Calu3 (cell line): ENCODE measurements at regions not wholly inside any gene's neighbourhood (a gene's known extent, or its start where the extent isn't known, plus 50 kb on each side); places are given as distances from the start of the nearest gene placed in this dataset.

Source experiments
- BruUV-seq: library from RNA; stranded (reverse); fragments of 400-500 nt; replicated peaks from 2 replicates; lab custom pipeline; 2021; lab: Mats Ljungman, UMichigan
- CTCF ChIA-PET: fragments of 300-600 bp; sonication (Branson Sonifier 250); formaldehyde crosslinking; loops from one replicate; lab custom pipeline; 2022; ENCODE audit warnings: antibody characterized with exemption; lab: Charles Lee
- DNase-seq: peaks from one replicate; pipeline ENCODE4 v3.0.0; 2022
- H3K27ac Mint-ChIP-seq: one replicate; pipeline ENCODE4 v1.8.0; 2022; ENCODE audit warnings: mixed read lengths; ENCODE audit not compliant: unreplicated experiment
- H3K27me3 Mint-ChIP-seq: one replicate; pipeline ENCODE4 v1.8.0; 2022; ENCODE audit warnings: mixed read lengths; ENCODE audit not compliant: unreplicated experiment
- H3K36me3 Mint-ChIP-seq: one replicate; pipeline ENCODE4 v1.8.0; 2022; ENCODE audit warnings: mild to moderate bottlenecking, moderate library complexity, mixed read lengths; ENCODE audit not compliant: insufficient read depth, unreplicated experiment
- H3K4me1 Mint-ChIP-seq: one replicate; pipeline ENCODE4 v1.8.0; 2022; ENCODE audit warnings: mild to moderate bottlenecking, low read depth, mixed read lengths; ENCODE audit not compliant: unreplicated experiment
- H3K4me3 Mint-ChIP-seq: one replicate; pipeline ENCODE4 v1.8.0; 2022; ENCODE audit warnings: mild to moderate bottlenecking, low read depth, moderate library complexity, mixed read lengths; ENCODE audit not compliant: unreplicated experiment
- H3K9me3 Mint-ChIP-seq: one replicate; pipeline ENCODE4 v1.8.0; 2022; ENCODE audit warnings: low read depth, mixed read lengths; ENCODE audit not compliant: unreplicated experiment
- CTCF ChIP-seq: fragments of 200-600 bp; IDR thresholded peaks from one replicate; pipeline ENCODE4 v1.8.0; 2022; ENCODE audit warnings: antibody characterized with exemption; ENCODE audit not compliant: unreplicated experiment
- intact Hi-C: fragments of 100-400 bp; cut with micrococcal nuclease; formaldehyde crosslinking; loops from one replicate; pipeline ENCODE4 v1.10.0; 2022; ENCODE audit not compliant: unreplicated experiment

GRCh38 chr17:79188685-79189084, 114.1 kb downstream of the ENGASE start:
- Mint-ChIP-seq H3K27ac (no peak overlapping the region), H3K4me3 (no peak overlapping the region), H3K4me1 (no peaks in the 10 kb centered on the region), H3K9me3 (no peaks in the 10 kb centered on the region), H3K36me3 (no peaks in the 10 kb centered on the region), H3K27me3 (peaks cover 100% of the 10 kb centered on the region)
- BruUV-seq: no TSS peak
- no peak for DNase-seq
- TF ChIP-seq CTCF: no peak
- intact Hi-C loops: loop anchor here (2.0 kb wide), 1 partner anchor 204 kb away; no protein-coding TSS in a partner anchor
- CTCF ChIA-PET: interaction anchor here (3.9 kb wide), 1 partner anchor 203 kb away, joined by 12 read pairs; no protein-coding TSS in a partner anchor

GRCh38 chr17:79188048-79188447, 113.4 kb downstream of the ENGASE start:
- peak; percentile 54 for TF ChIP-seq CTCF
- Mint-ChIP-seq H3K27ac (no peak overlapping the region), H3K36me3 (no peaks in the 10 kb centered on the region), H3K4me1 (no peaks in the 10 kb centered on the region), H3K9me3 (no peaks in the 10 kb centered on the region), H3K27me3 (peaks cover 100% of the 10 kb centered on the region), H3K4me3 (no peak overlapping the region)
- intact Hi-C loops: loop anchor here (2.0 kb wide), 1 partner anchor 205 kb away; no protein-coding TSS in a partner anchor
- peak; percentile 56 for DNase-seq
- no TSS peak for BruUV-seq
- CTCF ChIA-PET: interaction anchor here (1.5 to 3.9 kb wide), 2 partner anchors 201 to 204 kb away, joined by 3 to 12 read pairs; no protein-coding TSS in a partner anchor

- no peak for DNase-seq
- CTCF ChIA-PET: interaction anchor here (1.5 to 3.9 kb wide), 2 partner anchors 201 to 205 kb away, joined by 3 to 12 read pairs; no protein-coding TSS in a partner anchor
- BruUV-seq: no TSS peak
- intact Hi-C loops: no loop called here
- H3K27me3 Mint-ChIP-seq: peaks cover 98% of the 10 kb centered on the region
- no peaks in the 10 kb centered on the region for H3K9me3 Mint-ChIP-seq
- H3K4me1 Mint-ChIP-seq: no peaks in the 10 kb centered on the region
- H3K4me3 Mint-ChIP-seq: no peak overlapping the region
- no peak for TF ChIP-seq CTCF
- H3K27ac Mint-ChIP-seq: no peak overlapping the region
- no peaks in the 10 kb centered on the region for H3K36me3 Mint-ChIP-seq
Observed at GRCh38 chr17:79187186-79187585, 112.6 kb downstream of the ENGASE start.

GRCh38 chr17:79186406-79186805, 111.8 kb downstream of the ENGASE start:
- CTCF ChIA-PET: interaction anchor here (1.5 to 3.9 kb wide), 2 partner anchors 202 to 206 kb away, joined by 3 to 12 read pairs; no protein-coding TSS in a partner anchor
- Mint-ChIP-seq H3K4me3 (no peak overlapping the region), H3K27me3 (peaks cover 98% of the 10 kb centered on the region), H3K4me1 (no peaks in the 10 kb centered on the region), H3K36me3 (no peaks in the 10 kb centered on the region), H3K27ac (no peak overlapping the region), H3K9me3 (no peaks in the 10 kb centered on the region)
- BruUV-seq: no TSS peak
- intact Hi-C loops: no loop called here
- DNase-seq: no peak
- TF ChIP-seq CTCF: no peak
